GM19395 (cell line): ENCODE measurements at regions not wholly inside any gene's neighbourhood (a gene's known extent, or its start where the extent isn't known, plus 50 kb on each side); places are given as distances from the start of the nearest gene placed in this dataset.
"Not testable (repeated sequence)": the region's sequence is repeated elsewhere in the genome, so short reads cannot be mapped to it uniquely, and the experiment has no call there.

Experiments
- ATAC-seq: cut with Tn5 transposase; IDR thresholded peaks from one replicate; pipeline ENCODE4 v1.9.1; 2021; ENCODE audit warnings: mild to moderate bottlenecking, moderate library complexity; ENCODE audit not compliant: unreplicated experiment

DNA sequence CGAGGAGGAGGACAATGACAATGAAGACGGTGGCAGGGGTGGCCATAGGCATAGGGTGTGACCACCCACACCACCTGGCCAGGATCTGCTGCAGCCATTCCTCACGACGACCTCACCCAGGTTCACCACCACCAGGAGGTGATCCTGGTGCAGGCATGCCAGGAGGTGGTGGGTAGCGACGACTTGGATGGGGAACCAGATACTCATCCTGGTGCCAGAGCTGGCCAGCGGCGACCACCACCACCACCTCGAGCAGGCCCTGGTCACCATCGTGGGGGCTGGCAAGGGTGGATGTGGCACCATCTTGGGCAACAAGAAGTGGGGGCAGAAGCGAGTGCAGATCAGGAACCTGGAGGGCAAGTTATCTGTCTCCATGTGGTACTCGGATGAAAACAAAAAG lies 117.1 kb upstream of the NXPH2 start:
- no peak for ATAC-seq

DNA sequence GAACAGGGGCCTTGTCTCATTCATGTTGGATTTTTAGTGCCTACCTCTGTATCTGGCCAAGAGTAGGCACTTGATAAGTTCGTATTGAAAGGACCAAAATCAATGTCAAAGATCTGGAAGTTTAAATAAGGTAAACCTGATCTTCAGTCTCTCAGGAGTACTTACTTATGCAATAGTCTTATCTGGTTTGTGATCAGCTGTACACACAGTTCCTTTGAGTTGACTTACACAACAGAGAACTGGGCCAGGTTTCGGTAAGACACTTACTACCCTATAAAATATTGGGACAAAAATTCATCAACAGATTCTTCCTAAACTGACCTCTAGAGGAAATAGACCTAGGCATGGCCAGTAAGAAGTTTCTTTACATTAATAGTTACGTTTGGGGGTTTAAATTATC lies 113.6 kb upstream of the NXPH2 start:
- no peak for ATAC-seq

DNA sequence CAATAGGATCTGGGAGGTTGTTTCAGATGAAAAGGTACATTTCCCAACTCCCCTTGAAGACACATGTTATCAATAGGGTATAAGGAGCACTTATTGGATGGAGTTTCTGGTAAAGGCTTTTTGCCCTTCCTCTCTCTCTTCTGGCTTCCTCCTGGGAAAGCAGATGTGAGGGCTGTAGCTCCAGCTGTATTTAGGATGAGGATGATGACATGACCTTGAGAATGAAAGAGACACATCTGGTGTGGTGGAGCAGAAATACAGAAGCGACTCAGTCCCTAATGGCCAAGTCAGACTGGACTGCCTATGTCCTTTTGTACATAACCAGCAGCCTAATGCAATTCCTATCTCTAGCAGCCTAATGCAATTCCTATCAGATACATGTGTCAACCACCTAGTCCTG lies 100.9 kb upstream of the NXPH2 start:
- no peak for ATAC-seq

DNA sequence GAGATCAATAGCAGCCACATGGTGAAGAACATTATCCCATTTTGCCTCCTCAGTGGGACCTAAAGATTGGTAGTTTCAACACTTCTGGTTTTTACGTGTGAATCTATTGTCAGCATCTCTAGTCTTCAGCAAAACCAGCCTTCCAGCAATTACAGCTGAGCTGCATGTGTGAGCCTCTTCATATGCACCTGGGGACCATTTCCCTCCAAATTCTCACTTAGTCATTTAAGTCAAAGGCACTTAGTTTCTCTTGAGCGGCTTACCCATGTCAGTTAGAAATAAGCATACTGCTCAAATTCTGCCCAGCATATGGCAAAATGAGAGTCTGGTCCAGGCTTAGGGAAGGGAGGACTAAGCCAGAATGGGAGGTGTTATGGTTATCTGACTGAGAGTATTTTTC lies 99.7 kb upstream of the NXPH2 start:
- no peak for ATAC-seq

DNA sequence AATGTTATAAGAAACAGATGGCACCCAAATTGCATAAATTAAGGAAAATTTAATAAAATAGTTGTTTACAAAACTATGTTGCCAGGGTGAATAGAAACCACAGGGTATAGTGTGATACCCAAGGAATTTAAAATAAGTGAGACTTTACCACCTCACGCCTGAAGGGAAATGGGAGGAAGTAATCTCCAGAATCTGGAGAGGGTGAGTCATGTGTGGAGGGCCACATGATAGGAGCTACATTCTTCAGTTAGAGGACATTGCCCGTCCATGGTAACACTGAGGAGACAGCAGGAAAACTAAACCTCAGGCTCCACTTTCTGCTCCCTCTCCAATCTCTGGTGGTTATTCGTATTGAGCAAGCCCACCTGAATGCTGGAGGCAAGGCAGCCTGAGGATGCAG lies 97.2 kb upstream of the NXPH2 start:
- no peak for ATAC-seq

DNA sequence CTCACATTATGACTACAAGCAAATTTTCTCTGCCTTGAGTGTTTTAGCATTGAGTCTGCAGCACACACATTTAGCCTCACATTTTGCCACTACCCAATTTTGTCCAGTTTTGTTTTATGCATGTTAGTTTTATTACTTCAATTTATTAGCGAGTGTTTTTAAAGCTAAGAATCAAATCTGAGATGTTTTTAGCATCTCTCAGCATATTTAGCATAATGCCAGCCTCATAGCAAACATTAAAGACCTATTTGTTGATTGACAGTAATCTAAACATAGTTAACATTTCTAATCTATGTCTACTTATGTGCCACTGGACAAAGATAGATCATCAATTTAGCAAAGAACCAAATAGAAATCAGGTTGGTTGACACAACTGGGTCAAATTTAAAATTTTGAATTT lies 94.1 kb upstream of the NXPH2 start:
- ATAC-seq, result no peak

DNA sequence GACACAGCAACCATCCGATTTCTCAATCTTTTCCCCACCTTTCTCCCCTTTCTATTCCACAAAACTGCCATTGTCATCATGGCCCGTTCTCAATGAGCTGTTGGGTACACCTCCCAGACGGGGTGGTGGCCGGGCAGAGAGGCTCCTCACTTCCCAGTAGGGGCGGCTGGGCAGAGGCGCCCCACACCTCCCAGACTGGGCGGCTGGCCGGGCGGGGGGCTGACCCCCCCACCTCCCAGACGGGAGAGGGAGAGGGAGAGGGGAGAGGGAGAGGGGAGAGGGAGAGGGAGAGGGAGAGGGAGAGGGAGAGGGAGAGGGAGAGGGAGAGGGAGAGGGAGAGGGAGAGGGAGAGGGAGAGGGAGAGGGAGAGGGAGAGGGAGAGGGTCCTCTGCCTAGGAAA lies 91.9 kb upstream of the NXPH2 start:
- ATAC-seq, result not testable (repeated sequence)

DNA sequence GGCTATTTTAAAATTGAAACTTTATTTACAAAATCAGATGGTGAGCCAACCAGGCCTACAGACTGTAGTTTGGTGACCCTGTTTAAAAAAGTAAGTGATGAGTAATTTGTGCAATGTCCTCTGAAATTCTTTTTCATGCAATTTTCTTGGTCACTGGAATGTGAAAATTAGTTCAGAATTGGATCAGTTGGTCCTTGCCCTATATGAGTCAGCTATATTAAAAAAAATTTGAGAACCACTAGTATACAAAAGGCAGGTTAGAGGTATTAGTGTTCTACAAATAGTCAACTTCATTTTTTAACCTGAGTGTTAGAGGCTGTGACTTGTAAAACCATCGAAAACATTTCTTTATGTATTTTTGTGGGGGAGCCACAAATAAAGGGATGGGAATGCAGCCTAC lies 91.1 kb upstream of the NXPH2 start:
- ATAC-seq, result no peak

DNA sequence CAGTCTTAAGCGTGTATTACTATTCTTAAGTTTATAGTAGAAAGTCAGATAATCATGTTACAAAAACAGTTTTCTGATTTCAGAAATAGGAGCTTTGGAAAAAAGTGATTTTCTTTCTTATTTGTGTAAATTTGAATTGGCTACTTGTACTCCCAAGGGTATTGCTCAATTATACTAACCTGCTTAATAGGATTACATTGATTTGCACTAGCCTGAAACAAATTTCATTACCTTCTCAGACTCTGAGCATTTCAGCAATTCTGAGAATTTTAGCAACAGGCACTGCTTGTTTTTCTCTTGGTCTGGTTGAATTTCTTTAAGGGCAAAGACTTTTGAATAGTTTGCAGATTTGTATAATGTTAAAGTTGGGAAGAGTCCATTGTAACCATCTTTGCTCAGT lies 87.2 kb upstream of the NXPH2 start:
- no peak for ATAC-seq

DNA sequence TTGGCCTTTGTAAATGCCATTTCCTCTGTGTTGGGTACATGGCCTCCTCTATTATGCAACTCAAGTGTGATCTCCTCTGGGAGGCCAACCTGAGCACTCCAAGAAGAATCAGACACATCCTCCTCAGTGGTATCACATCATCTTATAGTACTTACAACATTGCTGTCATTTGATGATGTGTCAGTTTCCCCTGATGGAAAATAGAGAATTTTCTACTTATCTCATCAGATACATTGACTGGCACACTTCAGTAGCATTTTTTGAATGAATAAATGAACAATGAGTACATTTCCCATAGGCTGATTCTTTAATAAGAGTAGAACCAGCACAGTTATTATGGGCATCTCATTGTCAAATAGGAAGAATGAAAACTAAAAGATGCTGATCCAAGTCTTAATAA lies 86.6 kb upstream of the NXPH2 start:
- ATAC-seq, result no peak

DNA sequence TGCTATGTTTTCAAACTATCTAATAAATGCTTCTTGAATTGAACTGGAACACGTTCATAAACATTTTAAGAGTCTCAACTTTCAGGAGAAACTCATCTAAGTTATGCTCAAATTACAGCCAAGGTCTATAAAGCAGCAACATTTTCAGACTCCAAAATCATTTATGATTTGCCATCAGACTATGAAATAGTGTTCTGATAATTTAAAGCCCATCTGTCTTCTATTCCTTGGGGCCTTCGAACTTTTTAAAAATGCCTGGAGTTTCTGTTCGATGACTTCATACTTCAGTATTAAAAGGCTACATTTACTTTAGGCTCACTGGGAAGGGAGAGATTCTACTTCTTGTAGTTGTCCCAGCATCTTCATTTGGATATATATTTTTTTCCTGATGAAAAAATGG lies 73.6 kb upstream of the NXPH2 start:
- ATAC-seq, result no peak

DNA sequence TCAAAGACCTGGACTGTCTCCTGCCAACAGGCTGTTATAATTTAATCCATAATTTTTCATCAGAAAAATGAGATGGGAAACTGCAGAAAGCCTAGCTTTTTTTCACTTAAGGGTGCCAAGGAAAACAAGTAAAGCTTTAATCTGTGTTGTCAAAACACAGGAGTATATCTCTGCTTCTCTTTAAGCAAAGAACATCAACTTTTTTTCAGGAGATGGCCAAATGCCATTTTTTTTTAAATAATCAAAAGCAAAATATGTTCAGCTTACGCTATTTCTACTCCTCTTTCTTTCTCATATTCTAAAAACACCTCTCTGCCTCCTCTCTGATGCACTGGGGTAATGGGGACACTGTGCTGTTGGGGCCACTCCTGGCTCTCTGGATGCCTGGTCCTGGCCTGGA lies 73.1 kb upstream of the NXPH2 start:
- ATAC-seq, result no peak

DNA sequence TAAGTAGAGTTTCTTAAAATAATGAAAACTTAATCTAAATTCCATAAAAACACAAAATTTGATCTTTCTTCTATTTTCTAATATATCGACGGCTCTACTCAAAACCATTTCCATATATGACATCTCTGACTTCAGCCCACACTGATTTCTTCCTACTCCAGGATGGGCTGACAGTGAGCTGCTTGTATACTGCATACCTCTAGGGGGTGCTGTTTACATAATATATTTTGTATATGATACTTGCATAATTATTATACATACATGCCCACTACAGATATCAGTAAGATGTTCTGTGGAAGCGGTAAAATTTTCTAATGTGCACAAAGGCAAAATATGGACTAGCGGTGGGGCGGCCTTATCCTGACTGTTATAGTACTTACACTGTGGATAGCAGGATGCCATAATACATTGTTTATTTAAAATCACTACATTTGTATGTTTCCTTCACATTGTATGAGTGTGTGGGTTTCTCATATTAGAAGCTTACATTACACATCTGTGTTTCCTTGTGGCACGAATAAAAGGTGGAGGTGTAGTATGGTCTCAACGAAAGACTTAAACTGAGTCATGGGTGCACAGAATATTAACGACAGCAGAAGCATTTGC lies 66.1 kb upstream of the NXPH2 start:
- ATAC-seq, result peak; percentile 98

DNA sequence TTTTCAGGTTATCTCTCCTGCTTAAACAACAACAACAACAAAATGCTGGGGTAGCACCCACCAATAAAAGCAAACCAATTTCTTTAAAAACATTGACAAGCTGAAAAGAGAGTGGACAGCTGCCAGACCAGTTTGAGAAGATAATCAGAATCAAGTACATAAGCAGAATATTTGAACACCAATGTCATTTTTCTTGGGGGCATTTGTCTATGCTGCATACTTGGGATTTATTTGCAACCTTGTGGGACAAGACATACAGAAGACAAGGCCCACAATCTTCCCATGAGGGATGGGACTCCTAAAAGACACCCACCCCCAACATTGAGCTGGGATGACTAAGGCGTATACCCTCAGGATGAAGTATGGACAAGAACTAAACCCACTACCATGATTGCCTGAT lies 62.2 kb upstream of the NXPH2 start:
- no peak for ATAC-seq

DNA sequence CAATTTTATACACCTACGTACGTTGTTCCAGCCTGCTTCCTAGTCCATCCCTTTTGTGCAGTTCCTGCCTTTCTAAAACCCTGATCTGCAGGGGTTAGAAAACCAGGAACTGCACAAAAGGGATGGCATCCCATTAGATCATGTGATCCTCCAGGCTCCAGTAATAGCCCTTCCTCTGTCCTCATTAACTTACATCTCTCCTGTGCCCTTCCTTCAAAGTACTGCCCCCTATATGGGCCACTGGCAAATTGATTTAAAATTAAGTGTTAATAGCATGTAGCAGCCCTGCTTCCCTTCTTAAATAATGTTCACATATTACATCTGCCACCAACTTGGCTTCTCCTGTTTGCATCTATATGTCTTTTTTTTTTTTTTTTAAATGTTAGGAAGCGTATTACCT lies 61.3 kb upstream of the NXPH2 start:
- no peak for ATAC-seq

DNA sequence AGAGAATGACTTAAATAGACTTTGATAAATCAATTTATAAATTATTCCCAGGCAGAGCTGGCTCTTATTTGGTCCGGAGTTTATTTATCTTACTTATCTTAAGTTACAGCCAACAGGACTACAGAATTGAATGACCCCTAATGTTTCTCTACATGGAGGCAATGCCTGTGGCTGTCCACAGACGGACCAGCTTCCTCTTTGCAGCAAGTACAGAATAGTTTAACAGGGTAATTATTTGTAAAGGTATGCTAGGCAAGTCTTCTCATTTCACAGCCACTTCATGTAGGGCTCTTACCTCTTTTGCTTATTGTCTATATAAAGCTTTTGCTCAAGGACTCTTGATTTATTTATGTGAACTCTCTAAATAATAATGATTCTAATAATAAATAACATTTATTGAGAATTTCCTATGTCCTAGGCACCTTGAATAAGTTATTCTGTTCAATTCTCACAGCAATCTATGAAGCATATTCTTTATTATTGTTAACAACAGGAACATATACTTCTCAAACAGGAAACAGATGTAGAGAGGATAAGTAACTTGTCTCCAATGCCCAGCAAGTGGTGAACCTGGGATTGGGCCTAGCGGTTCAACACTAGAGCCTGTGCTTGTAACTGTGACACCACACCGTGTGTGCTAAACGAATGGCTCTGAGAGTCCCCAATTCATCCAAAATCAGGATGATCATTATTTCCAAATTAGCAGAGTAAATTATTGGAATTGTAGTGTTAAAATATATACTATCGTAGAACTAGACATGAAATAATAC lies 58.8 kb upstream of the NXPH2 start:
- ATAC-seq, result no peak

DNA sequence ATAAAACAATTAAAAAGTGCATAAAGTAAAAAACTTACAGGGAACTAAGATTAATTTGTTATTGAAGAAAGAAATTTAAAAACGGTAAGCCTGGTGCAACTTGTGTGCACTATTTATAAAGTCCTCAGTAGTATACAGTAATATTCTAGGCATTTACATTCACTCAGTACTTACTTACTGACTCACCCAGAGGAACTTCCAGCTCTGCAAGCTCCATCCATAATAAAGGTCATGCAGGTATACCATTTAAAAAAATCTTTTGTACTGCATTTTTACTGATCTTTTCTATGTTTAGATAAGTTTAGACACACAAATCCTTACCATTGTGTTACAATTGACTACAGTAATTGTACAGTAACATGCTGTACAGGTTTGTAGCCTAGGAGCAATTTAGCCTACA lies 51.5 kb upstream of the NXPH2 start:
- no peak for ATAC-seq

DNA sequence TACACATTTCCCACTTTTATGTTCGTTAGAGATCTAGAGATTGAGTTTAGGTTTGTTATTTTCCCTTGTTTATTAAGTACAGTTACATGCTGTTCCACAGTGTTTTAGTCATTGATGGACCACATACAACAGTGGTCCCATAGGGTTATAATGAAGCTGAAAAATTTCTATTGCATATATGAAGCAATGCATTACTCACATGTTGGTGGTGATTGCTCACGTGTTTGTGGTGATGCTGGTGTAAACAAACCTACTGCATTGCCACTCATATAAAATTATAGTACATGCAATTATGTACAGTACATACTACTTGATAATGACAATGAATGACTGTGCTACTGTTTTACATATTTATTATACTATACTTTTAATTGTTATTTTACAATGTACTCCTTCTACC lies 51.0 kb upstream of the NXPH2 start:
- ATAC-seq, result no peak

DNA sequence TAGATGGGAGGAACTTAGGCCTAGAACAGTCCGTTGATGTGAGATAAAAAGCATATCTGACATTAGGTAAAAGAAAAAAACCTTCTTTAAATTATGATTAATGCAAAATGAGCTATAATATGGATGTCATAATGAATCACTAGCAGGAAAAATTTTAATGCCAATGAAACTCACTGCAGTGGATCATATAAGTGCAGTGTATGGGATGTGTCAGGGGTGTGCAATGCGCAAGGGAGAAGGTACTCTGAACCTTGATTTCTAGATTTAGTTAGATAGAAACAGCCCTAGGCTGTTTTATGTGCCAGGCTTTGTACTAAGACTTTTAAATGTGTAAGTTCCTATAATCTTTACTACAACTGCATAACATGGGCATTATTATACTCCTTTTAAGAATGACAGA lies 50.4 kb upstream of the NXPH2 start:
- ATAC-seq, result no peak
